IPS DF 6.9 (cell line): ENCODE measurements at regions not wholly inside any gene's neighbourhood (a gene's known extent, or its start where the extent isn't known, plus 50 kb on each side); places are given as distances from the start of the nearest gene placed in this dataset.
A peak's percentile ranks its signal among the peaks of the same experiment; 100 is the strongest.

Source experiments
- DNase-seq: peaks from one replicate; pipeline ENCODE4 v3.0.0-alpha.2; 2013; ENCODE audit warnings: low read depth, low spot score
- H3K27ac ChIP-seq: one replicate; pipeline ENCODE4 v1.5.1; 2013; ENCODE audit warnings: low read length, control low read depth
- H3K27me3 ChIP-seq: 2 replicates; pipeline ENCODE4 v1.6.1; 2013; ENCODE audit warnings: mild to moderate bottlenecking, low read length; ENCODE audit not compliant: control insufficient read depth, insufficient read depth
- H3K36me3 ChIP-seq: 2 replicates; pipeline ENCODE4 v1.6.1; 2013; ENCODE audit warnings: low read length; ENCODE audit not compliant: control insufficient read depth, insufficient read depth
- H3K4me1 ChIP-seq: 2 replicates; pipeline ENCODE4 v1.6.1; 2013; ENCODE audit warnings: low read length; ENCODE audit not compliant: control insufficient read depth, insufficient read depth
- H3K4me3 ChIP-seq: 2 replicates; pipeline ENCODE4 v1.5.1; 2013; ENCODE audit warnings: mild to moderate bottlenecking, low read length
- H3K9me3 ChIP-seq: 2 replicates; pipeline ENCODE4 v1.6.1; 2013; ENCODE audit warnings: low read length, inconsistent platforms; ENCODE audit not compliant: control insufficient read depth, insufficient read depth
- WGBS: extraction: QIAGEN DNeasy Blood & Tissue Kit; methylation state at CpG from one replicate; pipeline ENCODE4 v1.1.7; 2013; ENCODE audit warnings: mixed read lengths, missing lambda C conversion rate; ENCODE audit not compliant: insufficient read length, insufficient coverage; 5-methylcytosine and 5-hydroxymethylcytosine counted together

DNA sequence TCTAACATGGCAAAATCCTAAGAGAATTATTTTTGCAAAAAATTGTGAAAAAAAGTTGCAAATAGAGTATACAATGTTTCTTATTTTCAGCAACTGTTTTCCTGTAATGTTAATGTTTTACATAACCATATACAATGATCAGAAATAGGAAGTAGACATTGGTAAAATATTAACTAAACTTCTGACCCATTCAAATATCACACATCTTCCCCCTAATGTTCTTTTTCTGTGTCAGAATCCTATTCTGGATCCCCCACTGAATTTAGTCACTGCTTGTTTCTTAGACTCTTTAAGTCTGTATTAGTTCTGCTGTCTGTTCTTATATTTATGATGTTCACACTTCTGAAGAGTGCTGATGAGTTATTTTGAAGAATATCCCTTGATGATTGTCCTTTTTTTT is 62.0 kb downstream of the HFE start:
- H3K4me1 ChIP-seq = no peaks in the 10 kb centered on the region
- no peaks in the 10 kb centered on the region for H3K36me3 ChIP-seq
- H3K27me3 ChIP-seq = no peaks in the 10 kb centered on the region
- DNase-seq = no peak
- no peaks in the 10 kb centered on the region for H3K9me3 ChIP-seq
- no peak overlapping the region for H3K4me3 ChIP-seq
- no peak overlapping the region for H3K27ac ChIP-seq

DNA sequence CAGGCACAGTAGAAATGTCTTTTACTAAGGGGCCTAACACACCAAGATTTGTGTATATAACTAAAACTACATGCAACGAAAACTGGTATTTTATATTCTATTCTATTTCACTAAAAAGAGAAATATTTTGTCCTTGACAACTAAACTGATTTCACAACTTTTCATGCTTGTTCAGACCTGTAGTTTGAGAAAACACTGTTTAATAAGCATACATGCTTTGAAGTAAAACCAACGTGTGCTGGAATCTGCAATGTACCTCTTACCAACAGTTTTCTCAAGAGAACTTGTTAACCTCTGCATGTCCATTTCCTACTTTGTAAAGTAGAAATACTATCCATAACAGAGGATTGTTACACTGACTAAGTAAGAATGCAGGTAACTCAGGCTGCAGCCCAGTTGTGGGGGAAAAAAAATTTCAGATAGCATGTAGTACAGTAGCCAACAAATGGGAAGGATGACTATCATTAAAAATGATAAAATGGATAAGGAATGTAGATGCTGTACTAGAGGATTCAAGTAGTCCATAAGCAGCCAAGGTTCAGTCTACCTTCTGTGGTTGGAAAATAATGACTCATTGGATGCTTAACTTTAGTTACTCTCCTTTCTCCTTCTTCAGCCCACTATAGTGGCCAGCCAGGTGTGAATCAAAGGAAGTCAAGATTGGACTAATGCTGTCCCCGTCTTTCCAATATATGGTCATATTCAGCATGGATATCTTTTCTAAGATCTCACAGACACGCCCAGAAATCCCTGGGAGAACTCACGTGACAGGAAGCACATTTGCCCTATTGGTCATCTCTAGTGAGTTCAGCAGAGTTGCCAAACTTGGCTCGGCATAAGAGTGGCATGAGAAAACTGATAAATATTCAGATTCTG is 65.2 kb downstream of the HFE start:
- Histone ChIP-seq H3K27ac (no peak overlapping the region), H3K4me3 (no peak overlapping the region), H3K9me3 (no peaks in the 10 kb centered on the region), H3K27me3 (no peaks in the 10 kb centered on the region), H3K36me3 (no peaks in the 10 kb centered on the region), H3K4me1 (no peaks in the 10 kb centered on the region)
- no CpG with 5 or more reads among the region's 6 CpGs for WGBS
- no peak for DNase-seq

DNA sequence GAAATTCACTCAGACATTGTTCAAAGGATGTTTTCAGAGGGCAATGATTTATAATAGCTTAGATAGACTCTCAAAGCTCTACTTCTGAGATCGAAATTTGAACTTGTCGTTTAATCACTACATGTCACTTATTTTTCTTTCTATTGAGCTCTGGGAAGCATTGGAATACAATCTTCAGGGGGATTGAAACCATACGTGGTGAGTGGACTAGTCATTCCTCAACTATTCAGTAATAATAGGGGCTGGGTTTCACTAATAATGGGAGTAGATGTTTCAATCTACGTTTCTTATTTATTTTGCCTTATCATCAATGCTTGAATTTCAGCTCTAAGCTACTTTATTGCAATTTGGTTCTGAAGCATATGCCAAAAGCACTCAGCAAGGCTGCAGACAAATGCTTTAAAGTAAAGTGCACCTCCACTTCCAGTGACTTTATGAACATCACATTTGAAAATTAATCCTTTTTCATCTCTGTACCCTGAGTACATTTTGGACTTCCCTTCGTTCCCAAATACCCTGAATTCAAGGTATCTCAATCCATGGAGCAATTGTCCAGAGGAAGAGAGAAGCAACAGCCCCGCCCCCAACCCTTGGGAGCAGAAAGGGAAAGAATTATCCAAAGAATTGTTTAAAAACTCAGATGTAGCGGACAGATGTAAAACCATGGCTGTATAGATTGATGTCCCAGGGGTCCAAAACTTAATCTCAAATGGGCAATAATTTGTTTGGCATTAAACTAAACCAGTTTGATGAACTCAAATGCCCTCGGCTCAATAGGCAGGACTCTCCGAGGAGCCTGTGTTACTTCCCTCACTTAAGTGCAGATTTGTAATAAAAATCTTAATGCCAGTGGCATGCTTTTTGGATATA is 68.1 kb downstream of the HFE start:
- H3K27me3 ChIP-seq = no peaks in the 10 kb centered on the region
- no peaks in the 10 kb centered on the region for H3K9me3 ChIP-seq
- H3K27ac ChIP-seq = no peak overlapping the region
- peak overlapping the region; percentile 5; the same call in 1 of the 2 replicates for H3K4me3 ChIP-seq
- DNase-seq = no peak
- H3K4me1 ChIP-seq = no peaks in the 10 kb centered on the region
- no peaks in the 10 kb centered on the region for H3K36me3 ChIP-seq
- WGBS = no CpG with 5 or more reads among the region's 9 CpGs

DNA sequence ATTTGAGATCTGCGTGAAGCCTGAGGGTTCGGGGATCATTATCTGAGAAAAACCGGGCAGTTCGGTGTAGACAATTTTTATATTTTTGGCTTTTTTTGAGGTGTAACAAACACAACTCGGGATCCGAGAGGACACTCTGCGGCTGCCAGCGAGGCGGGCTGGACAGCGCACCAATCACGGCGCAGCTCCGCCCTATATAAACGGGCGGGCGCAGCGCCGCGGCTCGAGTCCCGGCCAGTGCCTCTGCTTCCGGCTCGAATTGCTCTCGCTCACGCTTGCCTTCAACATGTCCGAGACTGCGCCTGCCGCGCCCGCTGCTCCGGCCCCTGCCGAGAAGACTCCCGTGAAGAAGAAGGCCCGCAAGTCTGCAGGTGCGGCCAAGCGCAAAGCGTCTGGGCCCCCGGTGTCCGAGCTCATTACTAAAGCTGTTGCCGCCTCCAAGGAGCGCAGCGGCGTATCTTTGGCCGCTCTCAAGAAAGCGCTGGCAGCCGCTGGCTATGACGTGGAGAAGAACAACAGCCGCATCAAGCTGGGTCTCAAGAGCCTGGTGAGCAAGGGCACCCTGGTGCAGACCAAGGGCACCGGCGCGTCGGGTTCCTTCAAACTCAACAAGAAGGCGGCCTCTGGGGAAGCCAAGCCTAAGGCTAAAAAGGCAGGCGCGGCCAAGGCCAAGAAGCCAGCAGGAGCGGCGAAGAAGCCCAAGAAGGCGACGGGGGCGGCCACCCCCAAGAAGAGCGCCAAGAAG is 69.0 kb downstream of the HFE start:
- Histone ChIP-seq H3K4me3 (peak overlapping the region; percentile 80), H3K36me3 (no peaks in the 10 kb centered on the region), H3K4me1 (no peaks in the 10 kb centered on the region), H3K27ac (peak overlapping the region; percentile 9), H3K27me3 (no peaks in the 10 kb centered on the region), H3K9me3 (no peaks in the 10 kb centered on the region)
- no peak for DNase-seq
- no CpG with 5 or more reads among the region's 61 CpGs for WGBS

DNA sequence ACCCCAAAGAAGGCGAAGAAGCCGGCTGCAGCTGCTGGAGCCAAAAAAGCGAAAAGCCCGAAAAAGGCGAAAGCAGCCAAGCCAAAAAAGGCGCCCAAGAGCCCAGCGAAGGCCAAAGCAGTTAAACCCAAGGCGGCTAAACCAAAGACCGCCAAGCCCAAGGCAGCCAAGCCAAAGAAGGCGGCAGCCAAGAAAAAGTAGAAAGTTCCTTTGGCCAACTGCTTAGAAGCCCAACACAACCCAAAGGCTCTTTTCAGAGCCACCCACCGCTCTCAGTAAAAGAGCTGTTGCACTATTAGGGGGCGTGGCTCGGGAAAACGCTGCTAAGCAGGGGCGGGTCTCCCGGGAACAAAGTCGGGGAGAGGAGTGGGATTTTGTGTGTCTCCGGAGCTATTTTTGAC is 69.6 kb downstream of the HFE start:
- DNase-seq = no peak
- H3K36me3 ChIP-seq = no peaks in the 10 kb centered on the region
- H3K9me3 ChIP-seq = no peaks in the 10 kb centered on the region
- no peaks in the 10 kb centered on the region for H3K4me1 ChIP-seq
- no CpG with 5 or more reads among the region's 18 CpGs for WGBS
- H3K27ac ChIP-seq = peak overlapping the region; percentile 9
- H3K4me3 ChIP-seq = peak overlapping the region; percentile 80
- no peaks in the 10 kb centered on the region for H3K27me3 ChIP-seq

DNA sequence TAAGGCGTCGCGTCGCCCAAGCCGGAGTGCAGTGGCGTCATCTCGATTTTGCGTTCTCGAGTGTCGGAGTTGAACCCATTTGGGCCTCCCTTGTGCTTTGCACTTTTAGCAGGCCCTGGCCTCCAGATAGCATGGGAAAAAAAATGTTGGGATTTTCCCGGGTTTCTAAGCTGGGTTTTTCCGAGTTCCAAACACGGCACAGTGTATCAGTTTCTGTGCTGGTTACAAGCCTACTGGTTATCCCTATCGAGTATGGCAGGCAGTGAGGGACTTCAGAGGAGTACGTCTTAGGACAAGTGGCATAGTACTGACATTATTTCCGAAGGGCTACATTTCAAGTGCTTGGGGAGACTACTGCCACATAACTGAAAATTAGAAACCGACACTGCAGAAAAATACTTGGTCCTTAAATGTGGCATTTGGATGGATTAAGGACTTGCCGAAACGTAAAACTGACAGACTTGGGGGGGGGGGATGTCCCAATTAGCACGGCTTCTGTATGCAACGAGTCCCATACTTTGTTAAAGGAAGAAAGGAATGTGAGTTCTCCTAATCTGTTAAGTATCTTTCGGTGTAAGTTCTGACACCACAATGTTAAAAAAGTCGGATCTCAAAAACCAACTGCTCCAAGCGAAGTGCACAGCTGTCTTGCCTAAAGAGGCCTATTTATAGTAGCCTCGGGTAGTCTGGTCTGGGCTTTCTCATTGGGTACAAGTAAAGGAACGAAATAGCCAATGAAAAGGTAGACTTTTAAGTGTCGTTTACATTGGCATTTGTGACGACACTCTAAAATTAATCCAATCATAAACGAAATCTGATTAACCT is 70.2 kb downstream of the HFE start:
- no CpG with 5 or more reads among the region's 29 CpGs for WGBS
- H3K4me1 ChIP-seq = no peaks in the 10 kb centered on the region

DNA sequence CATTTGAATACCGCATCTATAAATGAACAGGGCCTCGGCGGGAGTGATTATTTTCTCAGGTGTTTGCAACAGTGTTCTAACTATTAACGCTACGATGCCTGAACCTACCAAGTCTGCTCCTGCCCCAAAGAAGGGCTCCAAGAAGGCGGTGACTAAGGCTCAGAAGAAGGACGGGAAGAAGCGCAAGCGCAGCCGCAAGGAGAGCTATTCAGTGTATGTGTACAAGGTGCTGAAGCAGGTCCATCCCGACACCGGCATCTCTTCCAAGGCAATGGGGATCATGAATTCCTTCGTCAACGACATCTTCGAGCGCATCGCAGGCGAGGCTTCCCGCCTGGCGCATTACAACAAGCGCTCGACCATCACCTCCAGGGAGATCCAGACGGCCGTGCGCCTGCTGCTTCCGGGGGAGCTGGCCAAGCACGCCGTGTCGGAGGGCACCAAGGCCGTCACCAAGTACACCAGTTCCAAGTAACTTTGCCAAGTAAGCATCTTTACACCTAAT is 70.9 kb downstream of the HFE start:
- no CpG with 5 or more reads among the region's 30 CpGs for WGBS
- H3K36me3 ChIP-seq = no peaks in the 10 kb centered on the region
- DNase-seq = no peak

More for the DNA sequence above, 70.2 kb downstream of the HFE start:
- H3K27ac ChIP-seq = peak overlapping the region; percentile 9
- no peaks in the 10 kb centered on the region for H3K36me3 ChIP-seq
- H3K4me3 ChIP-seq = peak overlapping the region; percentile 80; the same call in 1 of the 2 replicates
- DNase-seq = no peak
- no peaks in the 10 kb centered on the region for H3K27me3 ChIP-seq
- H3K9me3 ChIP-seq = no peaks in the 10 kb centered on the region

DNA sequence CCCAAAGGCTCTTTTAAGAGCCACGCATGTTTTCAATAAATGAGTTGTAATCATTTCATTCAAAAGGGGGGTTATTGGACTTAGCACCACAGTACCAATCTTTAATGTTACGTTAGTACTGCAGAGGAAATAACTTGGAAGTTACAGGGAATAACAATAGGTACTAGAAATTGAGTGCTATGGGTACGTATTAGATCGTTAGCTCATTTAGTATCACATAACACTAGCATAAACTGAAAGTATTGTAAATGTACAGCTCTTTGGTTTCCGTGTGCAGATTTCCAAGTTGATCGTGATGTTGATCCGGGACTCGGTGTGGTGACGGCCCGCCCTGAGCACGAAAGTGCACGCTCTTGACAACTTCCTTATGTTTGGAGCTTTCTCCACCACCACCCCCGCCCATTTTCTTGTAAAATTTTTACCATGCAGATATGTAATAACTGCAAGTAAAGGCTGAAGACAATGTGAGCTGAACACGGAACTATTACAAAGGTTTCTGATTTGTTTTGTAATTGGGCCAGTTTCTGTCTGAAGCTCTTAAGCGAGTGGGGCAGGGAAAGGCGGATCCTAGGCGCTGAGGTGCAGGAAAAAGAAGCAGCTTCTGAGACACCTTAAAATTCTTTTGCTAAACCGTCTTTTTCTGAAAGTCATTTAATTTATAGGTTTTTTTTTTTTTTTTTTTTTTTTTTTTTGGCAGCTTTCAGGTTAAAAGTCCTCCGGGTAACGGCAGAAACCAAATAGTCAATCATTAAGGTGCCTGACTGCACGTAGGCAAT is 71.5 kb downstream of the HFE start:
- H3K4me3 ChIP-seq = peak overlapping the region; percentile 53
- H3K36me3 ChIP-seq = no peaks in the 10 kb centered on the region
- WGBS = no CpG with 5 or more reads among the region's 21 CpGs
- no peaks in the 10 kb centered on the region for H3K27me3 ChIP-seq
- DNase-seq = no peak
- H3K4me1 ChIP-seq = no peaks in the 10 kb centered on the region
- no peak overlapping the region for H3K27ac ChIP-seq
- H3K9me3 ChIP-seq = no peaks in the 10 kb centered on the region

More for the DNA sequence above, 70.9 kb downstream of the HFE start:
- no peaks in the 10 kb centered on the region for H3K4me1 ChIP-seq
- no peak overlapping the region for H3K27ac ChIP-seq
- no peaks in the 10 kb centered on the region for H3K27me3 ChIP-seq
- peak overlapping the region; percentile 53 for H3K4me3 ChIP-seq
- H3K9me3 ChIP-seq = no peaks in the 10 kb centered on the region
